ENCODE measurements at regions not wholly inside any gene's neighbourhood (a gene's known extent, or its start where the extent isn't known, plus 50 kb on each side); places are given as distances from the start of the nearest gene placed in this dataset.

- DNase-seq, result no peak
Observed at GRCh38 chr13:24012648-24013047, 115.3 kb upstream of the C1QTNF9B start.

DNA sequence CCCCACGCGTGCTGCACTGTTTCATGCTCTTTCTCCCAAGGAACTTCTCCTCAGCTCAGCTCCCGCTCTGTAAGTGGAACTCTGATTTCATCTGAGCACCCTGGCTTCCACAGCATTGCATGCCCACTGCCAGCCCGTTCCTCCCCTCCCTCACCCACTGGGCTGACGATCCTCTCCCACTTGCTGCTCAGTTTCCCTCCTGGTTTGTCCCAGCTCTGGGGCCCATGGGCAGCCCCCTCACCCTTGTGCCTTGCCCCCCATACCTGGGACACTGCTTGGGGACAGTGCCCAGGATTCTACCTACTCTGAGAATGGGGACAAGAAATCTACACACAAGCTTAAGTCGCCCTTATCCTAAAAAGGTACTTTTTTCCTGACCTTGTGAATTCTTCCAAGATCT, 115.9 kb upstream of the C1QTNF9B start:
- DNase-seq, result no peak

DNA sequence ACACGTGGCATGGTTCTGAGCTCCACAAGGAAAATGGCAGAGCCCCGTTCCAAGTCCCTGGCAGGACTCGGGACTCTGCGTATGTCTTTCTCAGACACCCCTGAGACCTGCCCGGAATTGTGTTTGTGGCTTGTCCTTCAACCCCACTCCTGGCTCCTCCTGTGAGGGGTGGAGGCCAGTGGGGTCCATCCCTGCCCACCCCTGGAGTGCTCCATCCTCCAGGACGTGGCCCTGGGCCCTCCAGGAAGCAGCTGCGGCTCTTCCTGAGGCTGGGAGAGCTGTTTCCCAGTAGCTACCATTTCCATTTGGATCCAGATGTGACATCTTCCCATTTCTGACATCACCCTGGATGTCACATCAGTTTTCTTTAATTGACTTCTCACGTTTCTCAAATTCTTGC, 118.7 kb upstream of the C1QTNF9B start:
- DNase-seq, result no peak

GRCh38 chr13:24022568-24022967, 125.3 kb upstream of the C1QTNF9B start:
- DNase-seq, result no peak

DNA sequence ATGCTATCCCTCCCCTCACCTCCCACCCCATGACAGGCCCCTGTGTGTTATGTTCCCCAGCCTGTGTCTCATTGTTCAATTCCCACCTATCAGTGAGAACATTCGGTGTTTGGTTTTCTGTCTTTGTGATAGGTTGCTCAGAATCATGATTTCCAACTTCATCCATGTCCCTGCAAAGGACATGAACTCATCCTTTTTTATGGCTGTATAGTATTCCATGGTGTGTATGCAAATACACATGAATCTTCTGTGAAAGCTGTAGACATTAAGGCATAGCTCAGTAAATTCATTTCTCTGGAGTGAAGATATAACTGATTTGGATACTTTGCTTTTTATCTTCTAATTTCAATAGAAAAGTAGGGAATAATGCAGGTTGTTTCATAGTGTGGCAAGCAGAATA, 125.8 kb upstream of the C1QTNF9B start:
- DNase-seq, result no peak

GRCh38 chr13:24027494-24027893, 130.2 kb upstream of the C1QTNF9B start:
- no peak for DNase-seq

DNA sequence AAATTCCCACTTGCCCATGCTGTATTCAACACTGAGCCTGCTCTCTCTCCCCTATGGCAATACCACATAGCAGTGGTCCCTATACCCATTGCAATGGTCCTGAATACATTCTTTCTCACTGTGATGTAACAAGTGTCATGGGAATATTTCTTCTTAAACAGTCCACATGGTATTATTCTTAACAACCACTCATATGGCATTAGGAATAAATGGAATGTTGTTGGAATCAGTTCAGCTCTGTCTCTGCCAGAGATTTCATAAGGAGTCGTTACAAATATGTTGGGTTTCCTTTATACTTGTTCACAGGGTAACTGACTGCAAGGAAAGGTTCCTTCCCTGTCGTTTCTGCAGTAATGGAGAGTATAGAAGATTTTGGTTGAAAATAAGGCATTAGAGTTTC, 128.3 kb upstream of the SPATA13 start:
- DNase-seq, result no peak

DNA sequence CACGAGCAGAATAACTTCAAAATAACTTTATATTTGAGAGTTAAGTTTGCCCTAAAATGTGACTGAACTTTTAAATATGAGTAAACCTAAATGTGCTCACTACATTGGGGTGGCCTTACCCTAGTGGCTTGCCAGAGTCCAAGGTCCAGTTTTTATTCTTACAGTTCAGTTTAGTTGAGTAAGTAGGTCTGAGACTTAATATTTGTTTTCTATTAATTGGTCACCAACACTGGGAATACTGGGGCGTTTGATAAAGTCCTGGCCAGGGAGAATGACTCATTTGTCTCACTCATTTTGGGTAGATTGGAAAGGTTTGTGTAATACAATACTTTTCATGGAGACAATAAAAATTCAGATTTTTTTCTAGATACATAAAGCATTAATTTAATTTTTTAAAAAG, 127.8 kb upstream of the SPATA13 start:
- no peak for DNase-seq

DNA sequence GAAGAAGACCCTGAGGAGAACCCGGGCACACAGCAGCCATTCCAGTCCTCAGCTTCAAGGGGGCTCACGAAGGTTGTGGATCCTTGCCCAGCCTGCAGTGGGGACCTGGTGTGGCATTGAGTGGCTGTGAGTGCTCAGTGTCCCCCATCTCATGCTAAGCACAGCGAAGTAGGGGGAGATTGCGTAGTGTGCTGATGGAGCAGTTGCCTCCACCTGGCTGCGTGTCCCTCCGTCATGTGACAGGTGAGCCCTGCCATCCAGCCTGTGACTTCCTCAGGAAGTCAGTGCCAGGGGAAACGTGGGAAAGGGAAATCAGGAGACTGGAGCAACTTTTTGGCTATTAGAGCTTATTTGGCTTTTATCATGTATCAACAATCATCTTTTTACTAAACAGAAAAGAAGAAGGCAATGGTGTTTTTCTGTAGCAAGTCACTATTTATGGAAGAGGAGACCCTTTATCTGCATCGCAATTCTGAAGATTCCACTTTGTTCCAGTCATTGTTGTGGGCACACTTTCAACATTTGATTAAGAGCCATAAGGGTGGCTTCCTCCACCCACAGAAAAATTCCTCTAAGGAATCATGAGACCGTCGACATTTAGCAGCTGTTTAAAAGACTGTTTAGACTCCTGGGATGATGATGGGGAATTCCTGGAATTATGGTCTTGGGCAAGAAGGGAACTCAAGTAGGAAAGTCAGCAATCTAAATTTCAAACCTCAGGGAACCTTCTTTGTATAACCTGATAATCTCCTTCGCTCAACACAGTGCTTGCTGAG, 126.8 kb upstream of the SPATA13 start:
- no peak for DNase-seq

DNA sequence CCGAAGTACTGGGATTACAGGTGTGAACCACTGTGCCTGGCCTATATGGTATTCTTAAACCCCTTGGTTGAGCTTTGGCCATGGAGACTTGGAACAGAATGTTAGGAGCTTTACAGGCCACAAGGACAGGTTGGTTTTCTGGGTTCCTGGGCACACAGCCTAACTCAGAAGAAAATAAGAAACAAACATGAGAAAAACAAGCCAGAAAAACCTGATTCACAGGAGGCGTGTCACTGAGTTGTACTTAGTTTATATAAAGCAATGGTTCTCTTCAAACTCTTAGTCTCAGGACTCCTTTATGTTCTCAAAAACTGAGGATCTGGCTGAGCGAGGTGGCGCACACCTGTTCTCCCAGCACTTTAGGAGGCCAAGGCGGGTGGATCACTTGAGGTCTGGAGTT, 125.1 kb upstream of the SPATA13 start:
- no peak for DNase-seq

DNA sequence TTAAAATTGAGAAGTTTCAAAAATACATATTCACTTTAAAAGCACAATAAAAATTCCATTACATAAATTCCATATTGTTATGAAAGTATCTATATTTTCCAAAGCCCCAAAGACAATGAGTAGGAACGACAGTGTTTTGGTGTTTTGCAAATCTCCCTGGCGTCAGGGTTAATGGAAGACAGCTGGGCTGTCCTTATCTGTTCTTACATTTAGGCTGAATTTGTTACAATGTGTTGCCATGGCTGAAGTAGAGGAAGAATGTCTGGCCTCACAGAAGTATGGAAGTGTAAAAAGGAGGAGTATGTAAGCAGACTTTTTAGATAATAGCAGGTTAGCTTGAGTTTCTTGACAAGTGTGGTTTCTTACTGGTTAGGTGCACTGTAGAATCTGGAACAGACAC, 124.4 kb upstream of the SPATA13 start:
- no peak for DNase-seq

- no peak for DNase-seq
Observed at GRCh38 chr13:24038405-24038804, 122.1 kb upstream of the SPATA13 start.

DNA sequence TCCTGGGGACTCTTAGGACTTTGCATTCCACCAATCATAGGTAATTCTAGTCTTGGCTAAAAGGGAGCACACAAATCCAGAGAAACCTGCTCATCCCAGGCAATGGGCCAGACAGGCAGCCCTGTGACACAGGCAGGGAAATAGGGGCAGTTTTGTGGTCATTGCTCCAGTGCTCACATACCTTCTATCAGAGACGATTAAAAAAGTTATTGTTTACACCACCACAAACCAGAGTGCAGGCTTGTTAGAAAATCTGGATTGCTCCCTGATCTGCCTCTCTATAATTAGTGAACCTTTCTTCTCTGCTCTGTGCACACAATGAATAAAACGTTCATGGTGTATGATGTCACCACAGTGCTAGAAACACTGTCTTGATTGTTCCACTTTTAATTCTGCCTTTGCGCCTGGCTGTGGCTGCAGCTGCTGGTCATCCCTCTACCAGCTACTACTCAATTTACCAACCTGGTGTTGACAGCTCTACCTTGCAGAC, 121.6 kb upstream of the SPATA13 start:
- no peak for DNase-seq

- no peak for DNase-seq
Observed at GRCh38 chr13:24039621-24040475, 120.7 kb upstream of the SPATA13 start.

DNA sequence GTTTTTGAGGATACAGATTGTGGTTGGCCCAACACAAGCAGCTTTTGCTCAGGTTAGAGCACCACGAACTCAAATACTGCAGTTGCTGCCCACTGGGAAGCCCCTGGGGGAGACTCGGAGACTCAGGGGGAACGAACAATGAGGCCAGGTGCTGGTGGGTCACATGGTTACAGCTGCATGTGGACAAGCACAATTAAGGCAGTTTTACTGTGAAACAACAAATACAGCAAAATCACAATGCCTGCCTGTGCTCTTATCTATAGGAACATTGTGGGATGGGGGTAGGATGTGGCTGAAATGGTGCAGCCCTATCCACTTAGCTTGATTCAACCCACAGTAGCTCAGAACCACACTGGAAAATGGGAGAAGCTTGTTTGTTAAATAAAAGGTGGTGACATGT, 119.7 kb upstream of the SPATA13 start:
- no peak for DNase-seq

- DNase-seq, result no peak
Observed at GRCh38 chr13:24041651-24042225, 118.8 kb upstream of the SPATA13 start.

DNA sequence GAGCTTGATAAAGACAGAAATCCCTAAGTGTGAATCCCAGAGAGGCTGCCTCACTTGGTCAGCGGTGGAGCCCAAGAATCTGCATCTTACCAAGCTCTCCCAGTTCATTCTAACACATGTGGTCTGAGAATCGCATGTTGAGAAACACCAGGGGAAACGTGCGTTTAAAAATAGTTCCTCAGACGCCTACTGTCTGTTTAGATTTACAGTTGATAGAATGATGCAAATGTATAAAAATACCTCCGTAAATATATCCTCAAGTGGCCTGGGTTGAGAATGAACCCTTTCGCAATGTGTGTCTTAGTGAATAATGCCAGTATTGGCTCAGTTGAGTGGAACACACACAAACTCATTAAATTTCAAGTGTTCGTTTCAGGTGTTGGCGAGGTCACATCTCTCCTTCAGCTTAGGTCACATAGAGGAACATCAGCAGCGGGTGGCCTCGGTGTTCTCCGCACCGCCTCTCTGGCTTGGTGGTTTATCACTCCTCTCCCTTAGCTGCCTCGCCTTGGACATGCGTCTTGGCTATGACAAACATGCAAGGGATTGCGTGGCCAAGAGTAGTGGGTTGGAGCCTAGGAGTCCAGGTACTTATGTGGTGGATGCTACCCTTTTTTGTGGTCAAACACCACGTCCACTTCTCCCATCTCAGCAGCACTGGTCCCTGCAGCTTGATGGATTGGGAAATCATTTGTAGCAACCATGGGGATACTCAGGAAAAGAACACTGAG, 117.6 kb upstream of the SPATA13 start:
- DNase-seq, result no peak

- DNase-seq, result no peak
Observed at GRCh38 chr13:24043590-24044350, 116.8 kb upstream of the SPATA13 start.

DNA sequence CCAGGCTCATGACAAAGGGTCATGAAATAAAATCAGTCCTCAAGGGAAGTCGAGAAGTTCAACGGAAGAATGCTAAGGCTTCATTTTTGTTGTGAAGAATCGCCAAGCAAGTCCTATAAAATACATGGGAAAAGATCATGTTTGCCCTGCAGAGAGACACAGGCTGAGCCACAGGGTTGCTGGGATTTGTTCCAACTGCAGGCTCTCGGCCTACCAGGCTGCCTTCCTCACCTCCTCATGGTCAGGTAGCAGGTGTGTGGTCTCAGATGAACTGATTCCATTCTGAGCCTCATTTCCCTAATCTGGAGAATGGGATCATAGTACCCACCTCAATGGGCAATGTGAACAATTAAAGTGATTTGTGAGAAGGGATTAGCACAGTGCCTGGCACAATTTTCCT, 114.9 kb upstream of the SPATA13 start:
- DNase-seq, result no peak

GRCh38 chr13:24050292-24050711, 110.2 kb upstream of the SPATA13 start:
- DNase-seq, result no peak

GRCh38 chr13:24050796-24051715, 109.5 kb upstream of the SPATA13 start:
- no peak for DNase-seq

Measured in Kasumi-1 (cell line).